Right cardiac atrium (tissue), 5 donors: ENCODE measurements at regions not wholly inside any gene's neighbourhood (a gene's known extent, or its start where the extent isn't known, plus 50 kb on each side); places are given as distances from the start of the nearest gene placed in this dataset.

Source experiments
- ATAC-seq, 2 donors: fragments of 200-7000 bp; cut with Tn5 transposase; one replicate each; pipeline versions ENCODE4 v1.8.0 to v1.9.1; 2020; ENCODE audit warnings: moderate library complexity in 2 of 2, mild to moderate bottlenecking in 1 of 2
- DNase-seq, 3 donors: peaks; one replicate each; pipeline ENCODE4 v3.0.0-alpha.2; 2020
- H3K27ac ChIP-seq: one replicate; pipeline ENCODE4 v1.5.1; 2013; ENCODE audit warnings: mild to moderate bottlenecking, low read length, control low read depth, moderate library complexity
- H3K27me3 ChIP-seq: one replicate; pipeline ENCODE4 v1.6.1; 2013; ENCODE audit not compliant: control insufficient read depth, insufficient read depth
- H3K4me1 ChIP-seq: one replicate; pipeline ENCODE4 v1.6.1; 2013; ENCODE audit warnings: low read length; ENCODE audit not compliant: control insufficient read depth, insufficient read depth
- H3K4me3 ChIP-seq: one replicate; pipeline ENCODE4 v1.5.1; 2013; ENCODE audit warnings: low read length, control low read depth
- H3K9me3 ChIP-seq: one replicate; pipeline ENCODE4 v1.6.1; 2013; ENCODE audit warnings: low read length; ENCODE audit not compliant: control insufficient read depth
- WGBS: extraction: QIAGEN DNeasy Blood & Tissue Kit; methylation state at CpG from one replicate; pipeline ENCODE4 v1.1.7; 2013; 5-methylcytosine and 5-hydroxymethylcytosine counted together
- intact Hi-C, 4 donors: fragments of 100-400 bp; cut with DNase I; formaldehyde crosslinking; loops; one replicate each; pipeline versions ENCODE4 v1.11.0 to v1.14.0; 2022 to 2023
- donor health status: healthy with polysubstance abuse.
- donor health status: DM: no; HTN: yes; CAD: no.
- donor health status: DM: no; HTN: no; CAD: no.
- donor health status: DM: no; HTN: yes; CAD: no; lungs with severe emphysema.
- donor health status: DM: yes; HTN: yes; CAD: no.

DNA sequence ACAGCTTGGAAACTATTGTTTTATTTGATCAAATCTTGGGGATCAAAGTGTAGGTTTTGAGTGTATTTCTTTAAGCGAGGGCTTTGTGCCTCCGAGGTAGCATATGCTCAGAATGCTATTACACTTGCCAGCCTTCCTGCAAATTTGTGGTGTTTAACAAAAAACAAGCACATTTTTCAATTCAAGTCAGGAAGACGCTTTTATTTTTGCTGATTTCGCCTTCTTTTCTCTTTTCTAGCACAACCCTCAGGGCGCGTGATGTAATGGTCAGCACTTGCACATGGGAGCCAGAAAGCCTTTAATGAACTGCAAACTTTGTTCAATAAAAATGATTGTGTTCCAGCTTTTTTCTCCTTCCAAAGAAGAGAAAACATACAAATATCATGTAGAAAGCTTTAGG, 466.5 kb downstream of the PRKD1 start:
- Histone ChIP-seq H3K4me3 (no peak overlapping the region), H3K4me1 (no peaks in the 10 kb centered on the region), H3K9me3 (no peaks in the 10 kb centered on the region), H3K27me3 (no peaks in the 10 kb centered on the region), H3K27ac (no peak overlapping the region)
- no peak for DNase-seq
- intact Hi-C loops = no loop called here
- 74% methylated on average over 6 of the region's 6 CpGs for WGBS
- ATAC-seq = no peak

DNA sequence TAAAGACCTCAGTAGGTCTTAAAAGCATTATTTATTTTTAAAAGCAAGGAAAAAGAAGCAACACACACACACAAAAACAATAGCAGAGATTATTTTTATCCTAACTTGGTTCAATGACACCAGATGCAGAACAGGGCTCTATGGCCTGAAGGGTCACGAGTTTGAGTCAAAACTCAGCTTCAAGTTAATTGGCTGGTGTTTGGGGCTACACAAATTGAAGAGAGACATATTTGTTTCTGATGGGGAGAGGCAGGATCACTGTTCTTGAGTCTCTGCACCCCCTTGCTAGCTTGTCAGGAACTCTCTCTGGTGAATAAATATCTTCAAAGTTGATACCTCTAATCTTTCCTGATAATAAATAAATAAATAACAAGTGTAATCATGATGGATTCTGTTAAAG, 466.1 kb downstream of the PRKD1 start:
- intact Hi-C loops = no loop called here
- no peak for ATAC-seq
- no peaks in the 10 kb centered on the region for H3K4me1 ChIP-seq
- no peaks in the 10 kb centered on the region for H3K27me3 ChIP-seq
- H3K27ac ChIP-seq = no peak overlapping the region
- no peak for DNase-seq
- WGBS = 37% methylated on average over 1 of the region's 1 CpG
- no peak overlapping the region for H3K4me3 ChIP-seq
- no peaks in the 10 kb centered on the region for H3K9me3 ChIP-seq

DNA sequence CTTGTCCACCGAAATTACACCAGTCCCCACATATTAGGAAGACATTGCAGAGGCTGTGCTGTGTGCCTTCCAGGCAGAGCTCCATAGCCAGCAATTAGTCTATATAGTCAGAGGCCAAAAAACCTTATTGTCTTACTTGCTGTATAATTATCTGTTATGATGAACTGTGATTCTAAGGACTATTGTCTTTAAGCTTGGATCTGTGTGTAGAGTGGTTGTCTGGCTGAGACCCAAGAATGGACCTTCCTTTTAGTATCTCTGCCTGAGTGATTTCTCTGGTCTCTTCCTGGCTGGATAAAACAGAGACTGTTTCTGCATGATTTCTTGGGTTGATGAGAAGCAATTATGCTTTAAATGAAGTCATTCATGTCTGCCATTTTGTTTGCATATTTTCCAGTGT, 465.3 kb downstream of the PRKD1 start:
- 77% methylated on average over 1 of the region's 1 CpG for WGBS
- Histone ChIP-seq H3K27me3 (no peaks in the 10 kb centered on the region), H3K4me3 (no peak overlapping the region), H3K4me1 (no peaks in the 10 kb centered on the region), H3K27ac (no peak overlapping the region), H3K9me3 (no peaks in the 10 kb centered on the region)
- no peak for ATAC-seq
- no peak for DNase-seq
- intact Hi-C loops = no loop called here

DNA sequence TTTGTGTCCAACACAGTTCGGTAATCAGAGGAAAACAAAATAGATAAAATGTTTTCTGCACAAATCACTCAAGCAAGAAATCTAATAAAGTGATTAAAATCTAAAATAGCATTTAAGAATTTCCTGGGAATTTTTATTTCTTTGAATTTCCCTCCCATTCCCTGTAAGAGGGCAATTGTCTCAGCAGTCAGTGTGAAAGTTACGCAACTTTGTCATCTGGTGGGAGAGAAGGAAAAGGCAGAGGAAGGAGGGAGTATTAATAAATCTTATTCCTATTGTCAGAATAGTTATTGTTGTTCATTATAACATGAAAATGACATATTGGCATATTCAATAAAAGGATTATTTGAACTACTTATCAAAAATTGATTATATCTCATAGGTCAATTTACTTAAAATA, 464.9 kb downstream of the PRKD1 start:
- Histone ChIP-seq H3K4me3 (no peak overlapping the region), H3K4me1 (no peaks in the 10 kb centered on the region), H3K27me3 (no peaks in the 10 kb centered on the region), H3K27ac (no peak overlapping the region), H3K9me3 (no peaks in the 10 kb centered on the region)
- DNase-seq (no peak), ATAC-seq (no peak)
- 85% methylated on average over 2 of the region's 2 CpGs for WGBS
- intact Hi-C loops = no loop called here

DNA sequence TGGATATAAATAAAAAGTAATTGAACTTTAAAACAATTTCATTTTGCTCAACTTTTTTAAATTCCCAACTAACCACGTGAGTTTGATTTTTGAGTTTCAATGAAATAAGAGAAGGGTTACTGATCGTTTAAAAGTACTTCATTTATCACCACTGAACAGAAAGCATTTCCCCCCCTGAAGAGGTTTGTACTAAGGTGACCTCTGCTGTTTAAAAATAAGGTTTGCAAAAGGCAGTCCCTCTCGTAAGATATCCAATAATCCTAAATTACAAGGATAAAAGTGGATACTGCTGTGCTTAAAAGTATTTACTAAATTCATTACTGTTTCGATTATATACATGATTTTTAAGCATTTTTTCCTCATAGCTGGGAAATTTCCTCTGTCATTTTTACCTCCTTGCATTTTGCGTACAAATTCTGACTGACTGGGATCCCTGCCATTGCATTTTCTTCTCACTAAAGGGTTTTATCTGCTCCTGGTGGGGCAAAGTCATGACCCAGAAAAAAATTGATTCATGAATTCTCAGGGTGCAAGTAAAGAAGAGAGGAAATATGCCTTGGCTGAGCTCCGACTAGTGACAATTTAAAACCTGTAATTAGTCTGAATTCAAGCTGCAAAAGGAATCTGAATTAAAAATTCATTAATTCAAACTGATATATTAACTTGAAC, 463.8 kb downstream of the PRKD1 start:
- DNase-seq = no peak
- intact Hi-C loops = no loop called here
- H3K9me3 ChIP-seq = no peaks in the 10 kb centered on the region
- H3K27ac ChIP-seq = no peak overlapping the region
- H3K4me3 ChIP-seq = no peak overlapping the region
- WGBS = 21% methylated on average over 6 of the region's 6 CpGs
- no peak for ATAC-seq
- H3K4me1 ChIP-seq = no peaks in the 10 kb centered on the region
- no peaks in the 10 kb centered on the region for H3K27me3 ChIP-seq

DNA sequence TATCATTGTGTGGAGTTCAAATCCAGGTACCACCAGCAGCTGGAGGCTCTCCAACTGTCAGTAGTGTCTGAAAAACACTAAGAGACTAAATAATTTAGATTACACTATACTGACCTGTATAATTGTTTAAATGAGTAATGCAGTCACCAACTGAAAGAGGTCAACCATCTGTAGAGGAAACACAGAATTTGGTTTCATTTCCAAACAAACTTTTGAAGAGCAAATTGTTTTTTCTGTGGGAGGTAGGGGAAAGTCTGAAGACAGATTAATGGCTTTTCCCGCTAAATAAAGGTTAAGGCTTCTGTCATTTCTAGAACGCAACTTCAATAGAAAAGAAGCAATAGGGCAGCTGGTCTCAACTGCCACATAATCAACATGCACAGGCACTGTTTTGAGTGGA, 462.6 kb downstream of the PRKD1 start:
- H3K4me1 ChIP-seq = no peaks in the 10 kb centered on the region
- DNase-seq = no peak
- intact Hi-C loops = no loop called here
- WGBS = 65% methylated on average over 2 of the region's 2 CpGs
- no peaks in the 10 kb centered on the region for H3K9me3 ChIP-seq
- no peaks in the 10 kb centered on the region for H3K27me3 ChIP-seq
- H3K4me3 ChIP-seq = no peak overlapping the region
- no peak for ATAC-seq
- H3K27ac ChIP-seq = no peak overlapping the region

DNA sequence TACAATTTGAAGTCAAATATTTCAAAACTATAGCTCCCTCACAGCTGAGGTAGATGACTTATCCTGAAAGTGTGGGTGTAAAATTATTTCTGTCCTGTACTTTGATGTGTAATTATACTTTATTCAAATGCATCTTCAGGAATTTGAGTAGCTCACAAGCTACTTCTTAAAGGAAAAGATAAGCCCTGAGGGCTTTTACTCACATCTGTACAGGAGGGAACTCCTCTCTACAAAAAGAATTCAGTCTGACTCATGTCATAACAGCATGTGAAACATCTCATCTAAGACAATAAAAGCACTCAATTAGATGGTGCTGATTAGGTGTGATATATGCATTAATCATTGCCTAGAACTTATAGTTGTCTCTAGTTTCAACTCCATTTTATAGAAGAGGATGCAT, 452.0 kb downstream of the PRKD1 start:
- intact Hi-C loops = no loop called here
- Histone ChIP-seq H3K27ac (no peak overlapping the region), H3K9me3 (no peaks in the 10 kb centered on the region), H3K4me1 (no peaks in the 10 kb centered on the region), H3K4me3 (no peak overlapping the region), H3K27me3 (no peaks in the 10 kb centered on the region)
- DNase-seq (no peak), ATAC-seq (no peak)

DNA sequence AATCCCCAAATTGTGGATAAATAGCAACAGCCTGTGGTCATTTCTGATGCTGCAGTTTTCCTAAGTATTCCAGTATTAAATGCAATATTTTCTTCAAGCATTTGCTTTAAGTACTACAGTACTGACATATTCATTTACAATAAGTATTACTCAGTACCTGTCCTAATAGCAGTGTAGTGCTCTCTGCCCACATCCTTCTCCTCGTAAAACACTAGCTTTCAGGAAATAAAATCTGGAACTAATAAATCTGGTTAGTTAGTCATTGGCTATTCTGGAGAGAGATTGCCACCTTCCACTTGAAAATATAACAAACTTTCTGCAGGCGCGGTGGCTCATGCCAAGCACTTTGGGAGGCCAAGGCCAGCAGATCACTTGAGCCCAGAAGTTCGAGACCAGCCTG, 441.5 kb downstream of the PRKD1 start:
- no peak for ATAC-seq
- Histone ChIP-seq H3K27ac (no peak overlapping the region), H3K27me3 (no peaks in the 10 kb centered on the region), H3K9me3 (no peaks in the 10 kb centered on the region), H3K4me1 (no peaks in the 10 kb centered on the region), H3K4me3 (no peak overlapping the region)
- 84% methylated on average over 4 of the region's 4 CpGs for WGBS
- intact Hi-C loops = no loop called here
- no peak for DNase-seq

DNA sequence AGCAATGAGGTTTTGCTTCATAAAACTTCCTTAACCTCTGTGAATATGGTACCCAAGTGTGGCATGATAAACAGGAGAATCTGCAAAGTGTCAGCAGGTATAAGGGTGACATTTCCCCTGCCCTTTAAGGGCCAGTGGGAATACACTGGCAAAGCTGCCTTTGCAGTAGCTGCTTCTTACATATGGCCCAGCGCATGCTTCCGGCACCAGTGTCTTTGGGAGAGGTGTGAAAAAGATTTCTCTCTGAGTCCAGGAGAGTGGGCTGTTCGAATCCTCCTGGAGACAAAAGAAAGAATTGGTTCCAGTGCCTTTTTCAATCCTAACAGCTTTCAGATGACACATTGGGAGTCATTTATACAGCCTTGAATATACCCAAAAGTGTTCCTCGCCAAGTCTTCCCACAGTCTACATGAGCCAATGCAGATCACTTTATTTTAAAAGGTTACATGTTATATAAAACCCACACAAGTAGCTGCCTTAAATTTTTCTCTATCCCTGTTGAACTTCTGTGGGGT, 437.7 kb downstream of the PRKD1 start:
- DNase-seq = no peak
- ATAC-seq = no peak
- Histone ChIP-seq H3K9me3 (no peaks in the 10 kb centered on the region), H3K27me3 (no peaks in the 10 kb centered on the region), H3K27ac (no peak overlapping the region), H3K4me1 (no peaks in the 10 kb centered on the region), H3K4me3 (no peak overlapping the region)
- intact Hi-C loops = no loop called here
- WGBS = 80% methylated on average over 4 of the region's 4 CpGs

DNA sequence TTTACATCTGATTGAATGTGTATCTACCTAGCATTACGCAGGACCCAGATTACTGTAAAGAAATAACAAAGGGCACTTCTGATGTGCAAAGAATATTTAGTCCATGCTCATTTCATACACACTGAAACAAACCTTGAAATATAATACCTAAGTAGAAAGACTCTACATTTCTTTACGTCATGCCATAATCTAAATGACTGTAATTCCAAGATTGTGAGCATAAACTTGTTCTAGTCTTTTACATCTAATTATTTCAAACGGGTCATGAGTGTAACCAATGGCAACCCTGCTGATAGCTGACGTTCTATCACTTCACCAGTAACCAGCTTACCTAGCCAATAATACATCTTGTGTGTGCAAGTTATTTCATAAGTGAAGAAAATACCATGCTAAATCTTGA, 433.8 kb downstream of the PRKD1 start:
- ATAC-seq (no peak), DNase-seq (no peak)
- H3K9me3 ChIP-seq = no peaks in the 10 kb centered on the region
- no peaks in the 10 kb centered on the region for H3K4me1 ChIP-seq
- intact Hi-C loops = no loop called here
- H3K27ac ChIP-seq = no peak overlapping the region
- H3K27me3 ChIP-seq = no peaks in the 10 kb centered on the region
- no peak overlapping the region for H3K4me3 ChIP-seq
- WGBS = 58% methylated on average over 4 of the region's 4 CpGs

DNA sequence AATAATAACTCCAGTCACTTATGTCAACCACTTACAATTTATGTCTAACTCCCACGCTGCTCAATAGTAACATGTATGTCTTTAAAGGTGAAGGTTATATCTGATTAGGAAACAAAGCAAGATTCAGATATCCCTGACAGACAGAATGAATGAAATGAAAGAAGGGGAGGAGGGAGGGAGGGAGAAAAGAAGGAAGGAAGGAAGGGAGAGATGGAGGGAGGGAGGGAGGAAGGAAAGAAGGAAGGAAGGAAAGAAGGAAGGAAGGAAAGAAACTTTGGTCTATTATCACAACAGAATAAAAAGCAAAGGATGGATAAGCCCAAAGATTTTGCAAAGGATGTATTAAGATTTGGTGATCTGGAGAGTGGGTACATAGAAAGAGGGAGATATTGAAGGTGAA, 433.3 kb downstream of the PRKD1 start:
- 62% methylated on average over 1 of the region's 1 CpG for WGBS
- no peaks in the 10 kb centered on the region for H3K4me1 ChIP-seq
- ATAC-seq (no peak), DNase-seq (no peak)
- no peaks in the 10 kb centered on the region for H3K9me3 ChIP-seq
- intact Hi-C loops = no loop called here
- no peak overlapping the region for H3K27ac ChIP-seq
- H3K27me3 ChIP-seq = no peaks in the 10 kb centered on the region
- no peak overlapping the region for H3K4me3 ChIP-seq

DNA sequence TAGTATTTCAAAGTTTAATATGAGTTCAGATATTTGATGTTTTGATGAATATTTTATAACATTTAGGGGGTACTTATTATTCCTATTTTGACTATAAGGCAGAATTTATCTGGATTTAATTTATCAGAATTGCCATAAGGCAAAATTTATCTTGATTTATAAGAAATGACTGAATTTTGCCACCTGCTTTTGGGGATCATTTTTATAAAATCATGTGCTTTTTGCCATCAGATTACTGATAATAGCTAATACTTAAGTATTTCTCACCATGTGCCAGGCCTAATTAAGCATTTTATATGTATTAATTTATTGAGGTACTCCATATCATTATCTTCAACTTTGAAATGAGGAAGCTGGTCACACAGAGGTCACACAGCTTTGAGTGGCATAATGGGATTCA, 423.7 kb downstream of the PRKD1 start:
- ATAC-seq (no peak), DNase-seq (no peak)
- no peaks in the 10 kb centered on the region for H3K4me1 ChIP-seq
- no peak overlapping the region for H3K27ac ChIP-seq
- intact Hi-C loops = no loop called here
- no peak overlapping the region for H3K4me3 ChIP-seq
- no peaks in the 10 kb centered on the region for H3K27me3 ChIP-seq
- H3K9me3 ChIP-seq = no peaks in the 10 kb centered on the region
